ENCODE measurements at regions not wholly inside any gene's neighbourhood (a gene's known extent, or its start where the extent isn't known, plus 50 kb on each side); places are given as distances from the start of the nearest gene placed in this dataset.
"Not testable (repeated sequence)": the region's sequence is repeated elsewhere in the genome, so short reads cannot be mapped to it uniquely, and the experiment has no call there.

DNA sequence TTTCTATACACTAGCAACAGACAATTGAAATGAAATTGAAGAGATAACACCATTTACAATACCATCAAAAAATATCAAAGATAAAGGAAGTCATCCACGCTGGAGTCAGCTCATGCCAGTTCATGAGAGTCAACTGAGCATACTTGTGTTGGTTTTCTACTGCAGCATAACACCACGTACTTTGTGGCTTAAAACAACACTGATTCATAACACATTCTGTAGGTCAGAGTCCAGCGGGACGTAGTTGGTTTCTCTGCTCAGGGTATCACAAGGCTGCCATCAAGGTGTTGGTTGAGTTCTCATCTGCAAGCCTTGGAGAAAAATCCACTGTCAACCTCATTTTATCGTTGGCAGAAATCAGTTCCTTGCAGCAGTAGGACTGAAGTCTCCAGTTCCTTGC is 84.2 kb downstream of the TEX51 start:
- Histone ChIP-seq H3K36me3 (ENCODE audit: control insufficient read depth, insufficient read depth, low read length) (no peaks in the 10 kb centered on the region), H3K27me3 (replicated peaks; ENCODE audit: control insufficient read depth, insufficient read depth, low read length) (no peaks in the 10 kb centered on the region; the same call in 1 of the 2 replicates), H3K4me3 (replicated peaks; ENCODE audit: low read depth, low read length) (no peak overlapping the region)
- TF ChIP-seq, protein P1, sequence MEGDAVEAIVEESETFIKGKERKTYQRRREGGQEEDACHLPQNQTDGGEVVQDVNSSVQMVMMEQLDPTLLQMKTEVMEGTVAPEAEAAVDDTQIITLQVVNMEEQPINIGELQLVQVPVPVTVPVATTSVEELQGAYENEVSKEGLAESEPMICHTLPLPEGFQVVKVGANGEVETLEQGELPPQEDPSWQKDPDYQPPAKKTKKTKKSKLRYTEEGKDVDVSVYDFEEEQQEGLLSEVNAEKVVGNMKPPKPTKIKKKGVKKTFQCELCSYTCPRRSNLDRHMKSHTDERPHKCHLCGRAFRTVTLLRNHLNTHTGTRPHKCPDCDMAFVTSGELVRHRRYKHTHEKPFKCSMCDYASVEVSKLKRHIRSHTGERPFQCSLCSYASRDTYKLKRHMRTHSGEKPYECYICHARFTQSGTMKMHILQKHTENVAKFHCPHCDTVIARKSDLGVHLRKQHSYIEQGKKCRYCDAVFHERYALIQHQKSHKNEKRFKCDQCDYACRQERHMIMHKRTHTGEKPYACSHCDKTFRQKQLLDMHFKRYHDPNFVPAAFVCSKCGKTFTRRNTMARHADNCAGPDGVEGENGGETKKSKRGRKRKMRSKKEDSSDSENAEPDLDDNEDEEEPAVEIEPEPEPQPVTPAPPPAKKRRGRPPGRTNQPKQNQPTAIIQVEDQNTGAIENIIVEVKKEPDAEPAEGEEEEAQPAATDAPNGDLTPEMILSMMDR (IDR thresholded peaks at IDR 0.05; ENCODE audit: insufficient read depth, low read length, poor library complexity, severe bottlenecking): no peak
- no peak for DNase-seq (ENCODE audit: extremely low read depth, insufficient read length)

GRCh38 chr2:126986631-126987187 is 88.0 kb downstream of the TEX51 start:
- no peak for DNase-seq (ENCODE audit: extremely low read depth, insufficient read length)
- Histone ChIP-seq H3K36me3 (ENCODE audit: control insufficient read depth, insufficient read depth, low read length) (no peaks in the 10 kb centered on the region), H3K27me3 (replicated peaks; ENCODE audit: control insufficient read depth, insufficient read depth, low read length) (no peaks in the 10 kb centered on the region; the same call in 1 of the 2 replicates), H3K4me3 (replicated peaks; ENCODE audit: low read depth, low read length) (no peak overlapping the region)
- TF ChIP-seq, protein P1 (IDR thresholded peaks at IDR 0.05; ENCODE audit: insufficient read depth, low read length, poor library complexity, severe bottlenecking): no peak

GRCh38 chr2:126988482-126988881 is 89.8 kb downstream of the TEX51 start:
- Histone ChIP-seq H3K36me3 (ENCODE audit: control insufficient read depth, insufficient read depth, low read length) (no peaks in the 10 kb centered on the region), H3K27me3 (replicated peaks; ENCODE audit: control insufficient read depth, insufficient read depth, low read length) (no peaks in the 10 kb centered on the region; the same call in 1 of the 2 replicates), H3K4me3 (replicated peaks; ENCODE audit: low read depth, low read length) (no peak overlapping the region)
- TF ChIP-seq, protein P1 (IDR thresholded peaks at IDR 0.05; ENCODE audit: insufficient read depth, low read length, poor library complexity, severe bottlenecking): no peak
- DNase-seq (ENCODE audit: extremely low read depth, insufficient read length): no peak

DNA sequence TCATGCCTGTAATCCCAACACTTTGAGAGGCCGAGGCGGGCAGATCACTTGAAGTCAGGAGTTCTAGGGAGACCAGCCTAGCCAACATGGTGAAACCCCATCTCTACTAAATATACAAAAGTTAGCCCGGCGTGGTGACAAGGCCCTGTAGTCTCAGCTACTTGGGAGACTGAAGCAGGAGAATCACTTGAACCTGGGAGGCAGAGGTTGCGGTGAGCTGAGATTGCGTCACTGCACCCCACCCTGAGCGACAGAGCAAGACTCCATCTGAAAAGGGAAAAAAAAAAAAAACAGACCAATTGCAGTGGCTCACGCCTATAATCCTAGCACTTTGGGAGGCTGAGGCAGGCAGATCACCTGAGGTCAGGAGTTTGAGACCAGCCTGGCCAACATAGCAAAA is 90.4 kb downstream of the TEX51 start:
- not testable (repeated sequence) for H3K27me3 ChIP-seq (replicated peaks; ENCODE audit: control insufficient read depth, insufficient read depth, low read length); DNase-seq (ENCODE audit: extremely low read depth, insufficient read length); H3K4me3 ChIP-seq (replicated peaks; ENCODE audit: low read depth, low read length); H3K36me3 ChIP-seq (ENCODE audit: control insufficient read depth, insufficient read depth, low read length)

DNA sequence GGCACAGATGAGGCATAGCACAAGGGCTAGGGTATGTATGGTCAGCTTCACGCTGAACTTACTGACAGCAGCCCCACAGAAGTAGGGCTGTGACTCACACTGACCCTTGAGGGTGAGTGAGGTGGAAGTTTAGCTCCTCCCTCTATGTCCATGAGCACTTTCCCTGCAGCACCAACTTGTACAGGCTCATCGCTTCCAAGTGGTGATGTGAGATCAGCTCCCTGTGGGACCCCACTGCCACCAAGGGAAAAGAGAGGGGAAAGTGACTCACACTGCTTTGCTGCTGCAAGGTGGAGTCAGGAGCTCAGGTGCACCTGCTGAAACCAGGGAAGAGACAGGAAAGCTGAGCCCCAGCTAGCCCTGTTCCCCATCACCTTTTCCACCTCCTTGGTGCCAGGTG is 91.5 kb downstream of the TEX51 start:
- no peaks in the 10 kb centered on the region; the same call in 1 of the 2 replicates for H3K27me3 ChIP-seq (replicated peaks; ENCODE audit: control insufficient read depth, insufficient read depth, low read length)
- no peak overlapping the region for H3K4me3 ChIP-seq (replicated peaks; ENCODE audit: low read depth, low read length)
- DNase-seq (ENCODE audit: extremely low read depth, insufficient read length): no peak
- TF ChIP-seq, protein P1 (IDR thresholded peaks at IDR 0.05; ENCODE audit: insufficient read depth, low read length, poor library complexity, severe bottlenecking): no peak
- H3K36me3 ChIP-seq (ENCODE audit: control insufficient read depth, insufficient read depth, low read length): no peaks in the 10 kb centered on the region

DNA sequence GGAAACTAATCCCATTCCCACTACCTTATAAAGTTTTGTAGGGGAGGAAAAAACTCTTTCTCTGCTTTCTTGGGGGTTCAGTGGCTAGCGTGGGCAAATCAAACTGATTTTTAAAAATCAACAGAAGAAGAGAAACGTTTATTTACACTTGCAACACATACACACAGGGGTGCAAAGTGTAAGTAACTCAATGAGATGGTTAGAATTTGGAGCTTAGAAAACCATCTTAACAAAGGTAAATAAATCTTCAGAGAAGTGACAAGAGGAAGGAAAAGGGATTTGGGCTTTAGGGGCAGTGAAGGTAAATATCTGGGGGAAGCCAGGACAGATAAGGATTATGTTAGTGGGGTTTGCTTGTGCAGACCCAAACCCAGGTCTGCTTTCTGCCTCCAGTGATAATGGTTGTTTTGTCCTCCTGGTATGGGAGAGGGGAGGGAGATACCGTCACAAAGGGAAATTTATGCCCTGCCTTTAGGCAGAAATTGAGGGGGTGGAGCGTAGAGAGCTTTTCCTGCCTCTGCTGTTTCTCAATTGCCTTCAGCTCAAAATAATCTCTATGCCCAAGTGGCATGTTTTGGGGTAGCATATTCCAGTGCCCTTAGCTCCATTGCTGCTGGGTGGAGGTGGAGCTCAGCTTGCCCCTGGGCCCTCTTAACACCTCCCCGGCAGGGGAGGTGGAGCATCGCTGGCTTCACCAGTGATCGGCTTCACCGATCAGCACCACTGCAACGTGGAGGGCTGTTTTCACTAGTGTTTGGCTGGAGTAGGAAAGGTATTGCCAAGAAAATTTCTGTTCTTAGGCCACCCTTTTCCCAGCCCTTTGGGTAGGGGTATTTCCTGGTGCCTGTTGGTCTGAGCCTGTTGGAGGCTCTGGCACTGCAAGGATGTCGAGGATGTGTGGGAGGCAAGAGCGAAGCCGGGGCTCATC is 92.2 kb downstream of the TEX51 start:
- TF ChIP-seq, protein P1 (IDR thresholded peaks at IDR 0.05; ENCODE audit: insufficient read depth, low read length, poor library complexity, severe bottlenecking): no peak
- no peak for DNase-seq (ENCODE audit: extremely low read depth, insufficient read length)
- H3K4me3 ChIP-seq (replicated peaks; ENCODE audit: low read depth, low read length): no peak overlapping the region

More for the DNA sequence above, 92.2 kb downstream of the TEX51 start:
- no peaks in the 10 kb centered on the region; the same call in 1 of the 2 replicates for H3K27me3 ChIP-seq (replicated peaks; ENCODE audit: control insufficient read depth, insufficient read depth, low read length)
- no peaks in the 10 kb centered on the region for H3K36me3 ChIP-seq (ENCODE audit: control insufficient read depth, insufficient read depth, low read length)

All from GM06990 (cell line).